ENCODE measurements at regions not wholly inside any gene's neighbourhood (a gene's known extent, or its start where the extent isn't known, plus 50 kb on each side); places are given as distances from the start of the nearest gene placed in this dataset.

DNA sequence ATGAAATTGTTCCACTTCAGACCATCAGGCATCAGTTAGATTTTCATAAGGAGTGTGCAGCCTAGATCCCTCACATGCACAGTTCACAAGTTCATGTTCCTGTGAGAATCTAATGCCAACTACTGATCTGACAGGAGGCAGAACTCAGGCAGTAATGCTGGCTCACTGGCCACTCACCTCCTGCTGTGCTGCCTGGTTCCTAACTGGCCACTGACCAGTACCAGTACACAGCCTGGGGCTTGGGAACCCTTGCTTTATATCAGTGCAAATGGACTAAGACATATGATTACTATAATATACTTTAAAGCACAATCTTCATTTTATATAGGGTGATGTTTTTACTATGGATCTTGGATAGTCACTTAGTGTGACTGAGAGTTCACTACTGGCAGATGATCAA, 259.2 kb downstream of the SLCO4C1 start:
- ChIA-PET POLR2A (no interaction called here), CTCF (no interaction called here)
- DNase-seq (ENCODE audit: extremely low spot score): no peak
- TF ChIP-seq FOXK2 (IDR thresholded peaks at IDR 0.05): no peak
- no peak for TF ChIP-seq BHLHE40 (IDR thresholded peaks at IDR 0.05; ENCODE audit: borderline replicate concordance)
- TF ChIP-seq CTBP1 (IDR thresholded peaks at IDR 0.05; ENCODE audit: borderline replicate concordance): no peak
- no peak for TF ChIP-seq LEF1 (IDR thresholded peaks at IDR 0.05; ENCODE audit: borderline replicate concordance)
- TF ChIP-seq HDGF (IDR thresholded peaks at IDR 0.05; ENCODE audit: borderline replicate concordance): no peak

- ChIA-PET CTCF (no interaction called here), POLR2A (no interaction called here)
- no peak for TF ChIP-seq SUZ12 (IDR thresholded peaks at IDR 0.05)
- TF ChIP-seq LEF1 (IDR thresholded peaks at IDR 0.05; ENCODE audit: borderline replicate concordance): no peak
- TF ChIP-seq ELF4 (IDR thresholded peaks at IDR 0.05): no peak
- no peak for TF ChIP-seq HDGF (IDR thresholded peaks at IDR 0.05; ENCODE audit: borderline replicate concordance)
- no peak for TF ChIP-seq NFRKB (IDR thresholded peaks at IDR 0.05)
- TF ChIP-seq, protein P1, sequence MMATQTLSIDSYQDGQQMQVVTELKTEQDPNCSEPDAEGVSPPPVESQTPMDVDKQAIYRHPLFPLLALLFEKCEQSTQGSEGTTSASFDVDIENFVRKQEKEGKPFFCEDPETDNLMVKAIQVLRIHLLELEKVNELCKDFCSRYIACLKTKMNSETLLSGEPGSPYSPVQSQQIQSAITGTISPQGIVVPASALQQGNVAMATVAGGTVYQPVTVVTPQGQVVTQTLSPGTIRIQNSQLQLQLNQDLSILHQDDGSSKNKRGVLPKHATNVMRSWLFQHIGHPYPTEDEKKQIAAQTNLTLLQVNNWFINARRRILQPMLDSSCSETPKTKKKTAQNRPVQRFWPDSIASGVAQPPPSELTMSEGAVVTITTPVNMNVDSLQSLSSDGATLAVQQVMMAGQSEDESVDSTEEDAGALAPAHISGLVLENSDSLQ (IDR thresholded peaks at IDR 0.05): no peak
- no peak for TF ChIP-seq SP1 (IDR thresholded peaks at IDR 0.05)
- TF ChIP-seq L3MBTL2 (conservative IDR thresholded peaks at IDR 0.05): no peak
- no peak for TF ChIP-seq FOXM1 (IDR thresholded peaks at IDR 0.05; ENCODE audit: borderline replicate concordance)
- no peak for TF ChIP-seq CTBP1 (IDR thresholded peaks at IDR 0.05; ENCODE audit: borderline replicate concordance)
- TF ChIP-seq FOXK2 (IDR thresholded peaks at IDR 0.05): no peak
- no peak for TF ChIP-seq BHLHE40 (IDR thresholded peaks at IDR 0.05; ENCODE audit: borderline replicate concordance)
- TF ChIP-seq ZNF384 (IDR thresholded peaks at IDR 0.05): no peak
- TF ChIP-seq TARDBP (IDR thresholded peaks at IDR 0.05): no peak
- TF ChIP-seq ARNT (IDR thresholded peaks at IDR 0.05): no peak
- DNase-seq (ENCODE audit: extremely low spot score): no peak
Observed at GRCh38 chr5:102031711-102032110, 264.4 kb downstream of the SLCO4C1 start.

- ChIA-PET CTCF (no interaction called here), POLR2A (no interaction called here)
- DNase-seq (ENCODE audit: extremely low spot score): no peak
- TF ChIP-seq, protein P1 (IDR thresholded peaks at IDR 0.05): no peak
- TF ChIP-seq HDGF (IDR thresholded peaks at IDR 0.05; ENCODE audit: borderline replicate concordance) (no peak), FOXA1 (IDR thresholded peaks at IDR 0.05) (no peak), FOXK2 (IDR thresholded peaks at IDR 0.05) (no peak), NFRKB (IDR thresholded peaks at IDR 0.05) (no peak), SP1 (IDR thresholded peaks at IDR 0.05) (no peak), TARDBP (IDR thresholded peaks at IDR 0.05) (no peak), BHLHE40 (IDR thresholded peaks at IDR 0.05; ENCODE audit: borderline replicate concordance) (no peak), L3MBTL2 (conservative IDR thresholded peaks at IDR 0.05) (no peak), SUZ12 (IDR thresholded peaks at IDR 0.05) (no peak), ELF4 (IDR thresholded peaks at IDR 0.05) (no peak), CTBP1 (IDR thresholded peaks at IDR 0.05; ENCODE audit: borderline replicate concordance) (no peak), ZNF384 (IDR thresholded peaks at IDR 0.05) (no peak), LEF1 (IDR thresholded peaks at IDR 0.05; ENCODE audit: borderline replicate concordance) (no peak), ARNT (IDR thresholded peaks at IDR 0.05) (no peak), FOXM1 (IDR thresholded peaks at IDR 0.05; ENCODE audit: borderline replicate concordance) (no peak)
Observed at GRCh38 chr5:102018690-102019089, 277.4 kb downstream of the SLCO4C1 start.

GRCh38 chr5:102018279-102018678, 277.8 kb downstream of the SLCO4C1 start:
- TF ChIP-seq L3MBTL2 (conservative IDR thresholded peaks at IDR 0.05) (no peak), SUZ12 (IDR thresholded peaks at IDR 0.05) (no peak), FOXA1 (IDR thresholded peaks at IDR 0.05) (no peak), CTBP1 (IDR thresholded peaks at IDR 0.05; ENCODE audit: borderline replicate concordance) (no peak), TARDBP (IDR thresholded peaks at IDR 0.05) (no peak), ELF4 (IDR thresholded peaks at IDR 0.05) (no peak), ARNT (IDR thresholded peaks at IDR 0.05) (no peak), LEF1 (IDR thresholded peaks at IDR 0.05; ENCODE audit: borderline replicate concordance) (no peak), FOXM1 (IDR thresholded peaks at IDR 0.05; ENCODE audit: borderline replicate concordance) (no peak), FOXK2 (IDR thresholded peaks at IDR 0.05) (no peak), SP1 (IDR thresholded peaks at IDR 0.05) (no peak), BHLHE40 (IDR thresholded peaks at IDR 0.05; ENCODE audit: borderline replicate concordance) (no peak), ZNF384 (IDR thresholded peaks at IDR 0.05) (no peak)
- TF ChIP-seq, protein P1 (IDR thresholded peaks at IDR 0.05): no peak
- ChIA-PET CTCF (no interaction called here), POLR2A (no interaction called here)
- no peak for DNase-seq (ENCODE audit: extremely low spot score)

GRCh38 chr5:102014371-102014770, 281.7 kb downstream of the SLCO4C1 start:
- CTCF ChIA-PET: no interaction called here
- TF ChIP-seq TARDBP (IDR thresholded peaks at IDR 0.05) (no peak), CTBP1 (IDR thresholded peaks at IDR 0.05; ENCODE audit: borderline replicate concordance) (no peak), LEF1 (IDR thresholded peaks at IDR 0.05; ENCODE audit: borderline replicate concordance) (no peak), SP1 (IDR thresholded peaks at IDR 0.05) (no peak), ELF4 (IDR thresholded peaks at IDR 0.05) (no peak)
- no peak for DNase-seq (ENCODE audit: extremely low spot score)
- POLR2A ChIA-PET: no interaction called here

- CTCF ChIA-PET: no interaction called here
- POLR2A ChIA-PET: no interaction called here
- no peak for TF ChIP-seq FOXK2 (IDR thresholded peaks at IDR 0.05)
- no peak for TF ChIP-seq SP1 (IDR thresholded peaks at IDR 0.05)
- no peak for TF ChIP-seq TARDBP (IDR thresholded peaks at IDR 0.05)
- TF ChIP-seq, protein P1 (IDR thresholded peaks at IDR 0.05): no peak
- no peak for TF ChIP-seq ARNT (IDR thresholded peaks at IDR 0.05)
- TF ChIP-seq CTBP1 (IDR thresholded peaks at IDR 0.05; ENCODE audit: borderline replicate concordance): no peak
- TF ChIP-seq ELF4 (IDR thresholded peaks at IDR 0.05): no peak
- no peak for TF ChIP-seq L3MBTL2 (conservative IDR thresholded peaks at IDR 0.05)
- TF ChIP-seq ZNF384 (IDR thresholded peaks at IDR 0.05): no peak
- no peak for TF ChIP-seq SUZ12 (IDR thresholded peaks at IDR 0.05)
- TF ChIP-seq LEF1 (IDR thresholded peaks at IDR 0.05; ENCODE audit: borderline replicate concordance): no peak
- TF ChIP-seq BHLHE40 (IDR thresholded peaks at IDR 0.05; ENCODE audit: borderline replicate concordance): no peak
- no peak for TF ChIP-seq FOXA1 (IDR thresholded peaks at IDR 0.05)
- no peak for TF ChIP-seq FOXM1 (IDR thresholded peaks at IDR 0.05; ENCODE audit: borderline replicate concordance)
- TF ChIP-seq HDGF (IDR thresholded peaks at IDR 0.05; ENCODE audit: borderline replicate concordance): no peak
- TF ChIP-seq NFRKB (IDR thresholded peaks at IDR 0.05): no peak
- DNase-seq (ENCODE audit: extremely low spot score): no peak
Observed at GRCh38 chr5:102010644-102011043, 285.4 kb downstream of the SLCO4C1 start.

Measured in HEK293T (cell line).